ENCODE measurements at regions not wholly inside any gene's neighbourhood (a gene's known extent, or its start where the extent isn't known, plus 50 kb on each side); places are given as distances from the start of the nearest gene placed in this dataset.

DNA sequence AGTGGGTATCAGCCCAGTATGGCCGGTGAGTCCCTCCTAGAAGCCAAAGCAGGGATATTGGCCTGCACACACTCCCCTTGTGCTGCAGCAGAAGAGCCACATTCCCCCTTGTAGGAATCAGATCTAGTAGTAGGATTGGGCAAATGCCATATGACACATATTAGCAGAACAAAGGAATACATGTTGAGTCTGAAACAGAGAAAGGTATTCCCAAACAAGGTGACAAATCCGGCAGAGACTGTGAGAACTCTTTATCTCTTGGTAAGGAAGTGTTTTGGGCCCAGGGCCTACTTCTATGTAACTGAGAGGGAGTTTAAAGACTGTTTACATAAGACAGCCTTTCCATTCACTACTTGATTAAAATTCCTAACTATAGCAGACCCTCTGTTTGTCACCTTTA, 1382.0 kb downstream of the FAM133A start:
- Histone ChIP-seq H3K4me2 (ENCODE audit: insufficient read depth in 1 of 2, low read depth in 2 of 2, low read length in 2 of 2) (no peak overlapping the region), H4K8ac (ENCODE audit: extremely low read depth, insufficient read depth, low read length) (no peak overlapping the region), H3K27ac (ENCODE audit: low read depth, low read length) (no peak overlapping the region), H3K9me3 (ENCODE audit: insufficient read depth in 2 of 2, low read depth in 1 of 2, low read length in 1 of 2) (no peaks in the 10 kb centered on the region), H3K4ac (replicated peaks; ENCODE audit: insufficient read length, low read depth, low read length) (no peak overlapping the region), H3K79me2 (ENCODE audit: control insufficient read depth in 1 of 2, insufficient read depth in 2 of 2, low read length in 2 of 2) (no peaks in the 10 kb centered on the region), H2BK15ac (ENCODE audit: low read length) (no peak overlapping the region), H3K79me1 (ENCODE audit: low read depth, low read length) (no peaks in the 10 kb centered on the region), H2AFZ (ENCODE audit: low read length) (no peak overlapping the region), H3K56ac (replicated peaks; ENCODE audit: insufficient read length, low read depth, low read length) (no peak overlapping the region), H2BK120ac (replicated peaks; ENCODE audit: low read depth, low read length) (no peak overlapping the region), H2BK20ac (ENCODE audit: low read length) (0 out of 2 replicates have a peak overlapping the region, but pooled peaks have one; percentile 18), H3K23me2 (ENCODE audit: low read depth, low read length) (no peaks in the 10 kb centered on the region), H3K14ac (ENCODE audit: insufficient read length) (no peak overlapping the region), H2BK12ac (ENCODE audit: low read depth, low read length) (no peak overlapping the region), H4K91ac (replicated peaks; ENCODE audit: insufficient read length, low read length) (no peak overlapping the region), H4K5ac (ENCODE audit: insufficient read length, low read depth, low read length) (no peak overlapping the region), H3K27me3 (replicated peaks in 1 of 4; ENCODE audit: control insufficient read depth in 3 of 4, extremely low read depth in 1 of 4, insufficient read depth in 3 of 4, low read length in 3 of 4) (no peaks in the 10 kb centered on the region), H3K23ac (ENCODE audit: insufficient read length) (no peak overlapping the region), H3K4me1 (replicated peaks in 1 of 4; ENCODE audit: control insufficient read depth in 3 of 4, insufficient read depth in 4 of 4, low read length in 3 of 4) (no peaks in the 10 kb centered on the region), H3K9ac (replicated peaks in 1 of 4; ENCODE audit: extremely low read depth in 1 of 4, low read depth in 3 of 4, low read length in 3 of 4) (no peak overlapping the region), H2AK5ac (ENCODE audit: low read depth, low read length) (no peak overlapping the region), H3K18ac (ENCODE audit: extremely low read depth, low read length) (no peak overlapping the region), H3K4me3 (ENCODE audit: extremely low read depth in 1 of 4, insufficient read depth in 2 of 4, low read depth in 3 of 4, low read length in 4 of 4) (no peak overlapping the region), H4K20me1 (replicated peaks in 1 of 2; ENCODE audit: control insufficient read depth in 1 of 2, insufficient read depth in 2 of 2, low read length in 2 of 2) (no peaks in the 10 kb centered on the region), H3K36me3 (ENCODE audit: control insufficient read depth in 2 of 4, insufficient read depth in 4 of 4, low read length in 3 of 4) (no peaks in the 10 kb centered on the region), H2BK5ac (ENCODE audit: low read depth, low read length) (no peak overlapping the region)
- DNase-seq (ENCODE audit: low read depth in 1 of 2, low spot score in 2 of 2) (no peak), FAIRE-seq (no peak)
- WGBS, 2 experiments (ENCODE audit: extremely low coverage in 1 of 2, insufficient coverage in 1 of 2, insufficient read length in 1 of 2, insufficient replicate concordance in 2 of 2, low coverage in 1 of 2, low lambda C conversion rate in 2 of 2, missing lambda C conversion rate in 1 of 2), result 74% methylated on average over 2 of the region's 2 CpGs; no CpG with 5 or more reads in 1 of the 2 experiments
- no peak for TF ChIP-seq RNF2 (IDR thresholded peaks at IDR 0.05; ENCODE audit: borderline replicate concordance, low read depth, low read length, missing control alignments, poor library complexity, severe bottlenecking)
- TF ChIP-seq BCL11A (IDR thresholded peaks at IDR 0.05; ENCODE audit: low read depth in 2 of 2, low read length in 2 of 2), result no peak
- no peak for TF ChIP-seq SIN3A (conservative IDR thresholded peaks at IDR 0.05 in 1 of 2, IDR thresholded peaks at IDR 0.05 in 1 of 2; ENCODE audit: low read depth in 1 of 2, low read length in 2 of 2)
- POLR2A ChIA-PET (ENCODE audit: partially characterized antibody), result no interaction called here
- CTCF ChIA-PET (ENCODE audit: partially characterized antibody), result interaction anchor here (1.6 kb wide), 1 partner anchor 15 kb away, joined by 3 read pairs; no protein-coding TSS in a partner anchor

Data from H1 (cell line).